C4-2B (cell line): ENCODE measurements at regions not wholly inside any gene's neighbourhood (a gene's known extent, or its start where the extent isn't known, plus 50 kb on each side); places are given as distances from the start of the nearest gene placed in this dataset.

Experiments
- ZFX ChIP-seq: fragments of 450-650 bp; IDR thresholded peaks from 2 replicates; pipeline ENCODE4 v1.6.1; 2017
- TF ChIP-seq, protein P1 (sequence below): fragments of 450-650 bp; conservative IDR thresholded peaks from 2 replicates; pipeline ENCODE4 v1.5.1; 2017; ENCODE audit warnings: mild to moderate bottlenecking

DNA sequence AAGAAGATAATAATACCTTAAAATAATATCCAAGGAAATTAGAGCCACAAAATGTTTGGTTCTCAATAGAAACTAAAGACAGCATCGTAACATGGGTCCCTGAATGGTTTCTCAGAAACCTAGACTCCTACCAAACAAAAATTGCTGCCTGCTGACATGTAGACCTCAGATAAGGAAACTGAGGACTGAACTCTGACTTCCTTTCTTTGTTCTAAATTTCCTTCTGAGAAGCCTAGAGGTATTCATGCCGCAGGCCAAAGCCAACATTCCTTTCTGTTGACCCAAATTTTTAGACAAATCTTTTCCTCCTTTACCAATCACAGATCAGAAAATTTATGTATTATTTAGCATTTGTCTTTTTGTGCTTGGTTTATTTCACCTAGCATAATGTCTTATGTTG, 816.7 kb upstream of the PHF14 start:
- TF ChIP-seq, protein P1, sequence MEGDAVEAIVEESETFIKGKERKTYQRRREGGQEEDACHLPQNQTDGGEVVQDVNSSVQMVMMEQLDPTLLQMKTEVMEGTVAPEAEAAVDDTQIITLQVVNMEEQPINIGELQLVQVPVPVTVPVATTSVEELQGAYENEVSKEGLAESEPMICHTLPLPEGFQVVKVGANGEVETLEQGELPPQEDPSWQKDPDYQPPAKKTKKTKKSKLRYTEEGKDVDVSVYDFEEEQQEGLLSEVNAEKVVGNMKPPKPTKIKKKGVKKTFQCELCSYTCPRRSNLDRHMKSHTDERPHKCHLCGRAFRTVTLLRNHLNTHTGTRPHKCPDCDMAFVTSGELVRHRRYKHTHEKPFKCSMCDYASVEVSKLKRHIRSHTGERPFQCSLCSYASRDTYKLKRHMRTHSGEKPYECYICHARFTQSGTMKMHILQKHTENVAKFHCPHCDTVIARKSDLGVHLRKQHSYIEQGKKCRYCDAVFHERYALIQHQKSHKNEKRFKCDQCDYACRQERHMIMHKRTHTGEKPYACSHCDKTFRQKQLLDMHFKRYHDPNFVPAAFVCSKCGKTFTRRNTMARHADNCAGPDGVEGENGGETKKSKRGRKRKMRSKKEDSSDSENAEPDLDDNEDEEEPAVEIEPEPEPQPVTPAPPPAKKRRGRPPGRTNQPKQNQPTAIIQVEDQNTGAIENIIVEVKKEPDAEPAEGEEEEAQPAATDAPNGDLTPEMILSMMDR = no peak
- no peak for TF ChIP-seq ZFX
